GM12873 (cell line): ENCODE measurements at regions not wholly inside any gene's neighbourhood (a gene's known extent, or its start where the extent isn't known, plus 50 kb on each side); places are given as distances from the start of the nearest gene placed in this dataset.

Source experiments
- TF ChIP-seq, protein P1 (sequence below): IDR thresholded peaks from 2 replicates; pipeline ENCODE4 v1.5.1; 2012; ENCODE audit warnings: low read depth, mild to moderate bottlenecking, moderate library complexity, low read length, control low read depth; ENCODE audit not compliant: insufficient read depth; ENCODE audit errors: missing control alignments

DNA sequence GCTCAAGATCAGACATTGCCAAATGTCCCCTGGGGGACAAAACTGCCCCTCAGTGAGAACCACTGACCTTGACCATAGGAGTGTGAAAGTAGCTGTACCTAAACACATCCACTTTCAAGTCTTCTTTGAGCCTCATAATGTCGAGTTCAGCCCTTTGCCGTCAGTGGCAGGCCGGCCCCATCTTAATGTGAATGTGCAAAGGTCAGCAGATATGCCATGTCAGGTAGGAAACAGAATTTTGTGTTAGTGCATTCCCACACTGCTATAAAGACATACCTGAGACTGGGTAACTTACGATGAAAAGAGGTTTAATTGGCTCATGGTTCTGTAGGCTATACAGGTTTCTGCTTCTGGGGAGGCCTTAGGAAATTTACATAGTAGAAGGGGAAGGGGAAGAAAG, 95.1 kb upstream of the PIRT start:
- TF ChIP-seq, protein P1, sequence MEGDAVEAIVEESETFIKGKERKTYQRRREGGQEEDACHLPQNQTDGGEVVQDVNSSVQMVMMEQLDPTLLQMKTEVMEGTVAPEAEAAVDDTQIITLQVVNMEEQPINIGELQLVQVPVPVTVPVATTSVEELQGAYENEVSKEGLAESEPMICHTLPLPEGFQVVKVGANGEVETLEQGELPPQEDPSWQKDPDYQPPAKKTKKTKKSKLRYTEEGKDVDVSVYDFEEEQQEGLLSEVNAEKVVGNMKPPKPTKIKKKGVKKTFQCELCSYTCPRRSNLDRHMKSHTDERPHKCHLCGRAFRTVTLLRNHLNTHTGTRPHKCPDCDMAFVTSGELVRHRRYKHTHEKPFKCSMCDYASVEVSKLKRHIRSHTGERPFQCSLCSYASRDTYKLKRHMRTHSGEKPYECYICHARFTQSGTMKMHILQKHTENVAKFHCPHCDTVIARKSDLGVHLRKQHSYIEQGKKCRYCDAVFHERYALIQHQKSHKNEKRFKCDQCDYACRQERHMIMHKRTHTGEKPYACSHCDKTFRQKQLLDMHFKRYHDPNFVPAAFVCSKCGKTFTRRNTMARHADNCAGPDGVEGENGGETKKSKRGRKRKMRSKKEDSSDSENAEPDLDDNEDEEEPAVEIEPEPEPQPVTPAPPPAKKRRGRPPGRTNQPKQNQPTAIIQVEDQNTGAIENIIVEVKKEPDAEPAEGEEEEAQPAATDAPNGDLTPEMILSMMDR: no peak

DNA sequence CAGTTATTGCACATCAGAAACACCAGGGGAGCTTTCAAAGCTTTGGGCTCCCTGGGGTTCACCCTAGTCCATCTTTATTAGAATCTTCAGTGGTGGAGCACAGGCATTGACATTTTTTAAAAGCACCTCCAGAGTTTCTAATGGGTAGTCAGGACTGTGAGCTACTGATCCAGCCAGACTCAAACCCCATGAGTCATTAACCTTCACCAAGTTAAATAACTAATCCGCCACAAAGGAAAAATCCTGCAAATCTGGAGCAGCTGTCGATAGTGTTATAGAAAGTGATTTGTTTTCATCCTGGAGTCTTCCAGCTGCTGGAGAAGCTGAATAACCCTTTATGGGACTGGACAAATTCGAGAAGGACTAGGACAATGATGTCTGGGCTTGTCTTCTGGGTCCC, 93.2 kb upstream of the PIRT start:
- TF ChIP-seq, protein P1: no peak

DNA sequence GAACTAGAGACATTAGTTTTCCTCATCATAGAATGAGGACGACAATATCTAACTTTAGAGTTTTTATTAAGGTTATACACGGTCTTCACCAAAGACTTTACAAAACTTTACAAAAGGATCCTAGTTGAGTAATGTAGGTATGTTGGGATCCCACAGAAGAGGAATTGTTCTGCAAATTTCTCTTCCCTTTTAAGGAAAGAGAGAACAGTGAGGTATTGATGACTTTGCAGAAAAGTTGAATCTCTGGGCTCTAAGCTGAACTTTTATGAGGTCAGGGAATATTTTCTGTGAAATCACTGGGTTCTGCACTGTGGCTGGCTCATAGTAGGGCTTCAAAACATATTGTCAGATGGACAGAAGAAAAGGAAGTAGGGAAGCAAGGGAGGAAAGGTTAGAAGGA, 89.8 kb upstream of the PIRT start:
- TF ChIP-seq, protein P1: no peak

GRCh38 chr17:10920558-10921108, 82.7 kb upstream of the PIRT start:
- TF ChIP-seq, protein P1: no peak

DNA sequence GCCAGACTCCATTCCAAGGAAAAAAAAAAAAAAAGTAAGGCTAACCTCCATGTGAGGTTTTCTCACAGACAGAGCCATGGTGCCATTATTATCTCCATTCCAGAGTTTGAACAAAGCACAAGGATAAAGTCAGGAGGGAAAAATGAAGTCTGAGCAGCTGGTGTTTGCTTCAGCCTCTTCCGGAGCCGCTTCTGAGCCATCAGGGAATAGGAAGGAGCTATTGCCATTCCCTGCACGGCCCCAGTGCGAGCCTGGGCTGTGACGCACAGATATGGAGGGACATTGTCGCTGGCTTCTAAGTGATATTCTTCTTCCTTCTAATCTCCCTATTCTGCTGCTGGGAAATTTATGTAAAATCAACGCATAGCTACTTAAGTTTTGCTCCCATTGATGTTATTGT, 69.5 kb upstream of the PIRT start:
- TF ChIP-seq, protein P1: no peak

- TF ChIP-seq, protein P1: no peak
Measured at GRCh38 chr17:10899281-10899680, 61.4 kb upstream of the PIRT start.

DNA sequence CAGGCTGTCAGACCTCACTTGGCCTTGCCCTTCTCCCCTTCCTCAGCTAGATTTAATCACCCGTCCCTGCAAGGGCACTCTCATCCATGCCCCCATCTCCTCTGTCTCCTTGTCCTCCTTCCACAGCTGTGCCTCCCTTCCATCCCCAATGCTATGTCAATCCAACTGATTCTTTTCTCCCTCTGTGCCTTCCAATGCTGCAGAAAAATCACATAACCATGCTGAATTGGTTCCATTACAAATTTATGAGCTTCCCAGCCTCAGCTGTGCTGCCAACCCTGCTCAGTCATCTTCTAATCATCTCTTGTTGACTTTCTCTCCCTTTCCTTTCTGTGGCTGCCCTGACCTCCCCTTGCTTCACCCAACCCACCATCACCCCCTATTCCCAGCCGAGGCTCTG, 56.3 kb upstream of the PIRT start:
- TF ChIP-seq, protein P1: no peak
